Mesothelial cell of epicardium (in vitro differentiated cells): ENCODE measurements at regions not wholly inside any gene's neighbourhood (a gene's known extent, or its start where the extent isn't known, plus 50 kb on each side); places are given as distances from the start of the nearest gene placed in this dataset.
A peak's percentile ranks its signal among the peaks of the same experiment; 100 is the strongest.

Experiments
- DNase-seq, 2 experiments: peaks; one replicate each; pipeline ENCODE4 v3.0.0; 2021; ENCODE audit warnings: low spot score in 2 of 2; ENCODE audit not compliant: unreplicated experiment in 2 of 2
- H3K27ac Mint-ChIP-seq: 2 replicates; pipeline ENCODE4 v1.8.0; 2021; ENCODE audit warnings: mixed read lengths
- H3K27me3 Mint-ChIP-seq: 2 replicates; pipeline ENCODE4 v1.8.0; 2021; ENCODE audit warnings: low read depth, mixed read lengths
- H3K36me3 Mint-ChIP-seq: 2 replicates; pipeline ENCODE4 v1.8.0; 2021; ENCODE audit warnings: mixed read lengths
- H3K4me1 Mint-ChIP-seq: 2 replicates; pipeline ENCODE4 v1.8.0; 2021; ENCODE audit warnings: mixed read lengths
- H3K4me3 Mint-ChIP-seq: 2 replicates; pipeline ENCODE4 v1.8.0; 2021; ENCODE audit warnings: mild to moderate bottlenecking, moderate library complexity, mixed read lengths
- H3K9me3 Mint-ChIP-seq: 2 replicates; pipeline ENCODE4 v1.8.0; 2021; ENCODE audit warnings: mixed read lengths
- TF ChIP-seq, protein P1 (sequence below): fragments of 200-600 bp; sonication (generic); IDR thresholded peaks from one replicate; pipeline ENCODE4 v1.5.0; 2021; ENCODE audit warnings: antibody characterized with exemption; ENCODE audit not compliant: unreplicated experiment

DNA sequence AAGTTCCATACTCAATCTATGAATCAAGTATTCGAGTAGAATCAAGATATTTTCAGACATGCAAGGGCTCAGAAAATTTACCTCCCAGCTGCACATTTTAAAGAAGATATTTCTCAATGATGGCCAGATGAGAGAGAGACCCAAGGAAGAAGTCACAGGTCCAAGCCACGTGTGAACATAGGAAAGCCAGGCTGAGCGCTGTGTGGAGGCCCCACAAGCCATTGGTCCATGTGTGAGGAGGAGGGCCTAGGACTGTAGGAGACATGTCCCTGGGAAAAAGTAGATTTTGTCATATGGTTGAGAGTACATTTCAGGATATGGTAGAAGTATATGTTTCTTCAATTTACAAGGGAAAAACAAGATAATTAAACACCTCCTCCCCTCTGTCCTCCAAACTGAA, 115.8 kb upstream of the RPS23 start:
- no peak overlapping the region for H3K4me3 Mint-ChIP-seq
- TF ChIP-seq, protein P1, sequence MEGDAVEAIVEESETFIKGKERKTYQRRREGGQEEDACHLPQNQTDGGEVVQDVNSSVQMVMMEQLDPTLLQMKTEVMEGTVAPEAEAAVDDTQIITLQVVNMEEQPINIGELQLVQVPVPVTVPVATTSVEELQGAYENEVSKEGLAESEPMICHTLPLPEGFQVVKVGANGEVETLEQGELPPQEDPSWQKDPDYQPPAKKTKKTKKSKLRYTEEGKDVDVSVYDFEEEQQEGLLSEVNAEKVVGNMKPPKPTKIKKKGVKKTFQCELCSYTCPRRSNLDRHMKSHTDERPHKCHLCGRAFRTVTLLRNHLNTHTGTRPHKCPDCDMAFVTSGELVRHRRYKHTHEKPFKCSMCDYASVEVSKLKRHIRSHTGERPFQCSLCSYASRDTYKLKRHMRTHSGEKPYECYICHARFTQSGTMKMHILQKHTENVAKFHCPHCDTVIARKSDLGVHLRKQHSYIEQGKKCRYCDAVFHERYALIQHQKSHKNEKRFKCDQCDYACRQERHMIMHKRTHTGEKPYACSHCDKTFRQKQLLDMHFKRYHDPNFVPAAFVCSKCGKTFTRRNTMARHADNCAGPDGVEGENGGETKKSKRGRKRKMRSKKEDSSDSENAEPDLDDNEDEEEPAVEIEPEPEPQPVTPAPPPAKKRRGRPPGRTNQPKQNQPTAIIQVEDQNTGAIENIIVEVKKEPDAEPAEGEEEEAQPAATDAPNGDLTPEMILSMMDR: no peak
- H3K9me3 Mint-ChIP-seq: no peaks in the 10 kb centered on the region
- H3K4me1 Mint-ChIP-seq: peaks cover 49% of the 10 kb centered on the region
- DNase-seq: no peak
- no peaks in the 10 kb centered on the region for H3K27me3 Mint-ChIP-seq
- peak overlapping the region; percentile 26 for H3K27ac Mint-ChIP-seq
- H3K36me3 Mint-ChIP-seq: no peaks in the 10 kb centered on the region

DNA sequence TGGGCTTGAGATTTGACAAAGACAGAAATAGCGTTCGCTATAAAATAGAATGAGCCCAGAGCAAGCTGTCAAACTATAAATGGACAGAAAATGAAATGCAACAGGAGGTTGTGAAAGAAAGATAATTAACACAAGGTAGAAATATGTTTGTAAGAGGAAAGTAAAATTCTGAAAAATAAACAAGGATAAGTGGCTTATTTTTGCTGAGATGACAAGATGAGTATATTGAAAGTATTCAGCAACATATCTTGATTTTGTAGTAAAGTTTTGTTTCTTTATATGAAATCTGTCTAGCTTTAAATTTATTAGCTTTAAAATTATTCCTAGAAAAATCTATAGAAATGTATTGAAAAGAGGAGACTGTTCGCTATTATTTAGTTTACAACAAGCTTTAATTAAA, 111.9 kb upstream of the RPS23 start:
- no peak overlapping the region for H3K27ac Mint-ChIP-seq
- no peaks in the 10 kb centered on the region for H3K9me3 Mint-ChIP-seq
- H3K4me1 Mint-ChIP-seq: peaks cover 53% of the 10 kb centered on the region
- no peak overlapping the region for H3K4me3 Mint-ChIP-seq
- no peaks in the 10 kb centered on the region for H3K36me3 Mint-ChIP-seq
- no peak for DNase-seq
- TF ChIP-seq, protein P1: no peak
- H3K27me3 Mint-ChIP-seq: no peaks in the 10 kb centered on the region

DNA sequence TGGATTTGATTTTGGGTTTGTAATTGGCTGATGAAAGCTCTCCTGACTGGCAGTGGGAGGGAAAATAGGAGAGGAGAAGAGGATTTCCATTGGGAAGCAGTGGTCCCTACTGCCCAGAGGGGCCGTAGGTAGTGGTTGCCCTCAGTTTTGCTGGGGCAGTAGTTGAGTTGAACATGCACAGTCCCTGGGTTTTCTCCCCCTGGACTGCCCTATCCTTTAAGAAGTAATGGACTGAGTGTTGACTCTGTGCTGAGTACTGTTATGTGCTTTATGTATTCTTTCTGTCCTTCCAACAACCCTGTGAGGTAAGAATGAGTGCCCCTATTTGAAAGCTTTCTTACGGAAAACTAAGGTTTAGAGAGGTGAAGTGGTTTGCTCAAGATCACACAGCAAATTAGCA, 111.2 kb upstream of the RPS23 start:
- TF ChIP-seq, protein P1: no peak
- Mint-ChIP-seq H3K4me1 (peaks cover 59% of the 10 kb centered on the region), H3K4me3 (no peak overlapping the region), H3K27ac (peak overlapping the region; percentile 91), H3K9me3 (no peaks in the 10 kb centered on the region), H3K36me3 (no peaks in the 10 kb centered on the region), H3K27me3 (no peaks in the 10 kb centered on the region)
- DNase-seq: no peak

- H3K36me3 Mint-ChIP-seq: no peaks in the 10 kb centered on the region
- TF ChIP-seq, protein P1: no peak
- H3K27ac Mint-ChIP-seq: peak overlapping the region; percentile 91
- no peaks in the 10 kb centered on the region for H3K27me3 Mint-ChIP-seq
- peaks cover 64% of the 10 kb centered on the region for H3K4me1 Mint-ChIP-seq
- no peaks in the 10 kb centered on the region for H3K9me3 Mint-ChIP-seq
- peak overlapping the region; percentile 1 for H3K4me3 Mint-ChIP-seq
- no peak for DNase-seq
Measured at GRCh38 chr5:82388181-82388580, 110.0 kb upstream of the RPS23 start.

DNA sequence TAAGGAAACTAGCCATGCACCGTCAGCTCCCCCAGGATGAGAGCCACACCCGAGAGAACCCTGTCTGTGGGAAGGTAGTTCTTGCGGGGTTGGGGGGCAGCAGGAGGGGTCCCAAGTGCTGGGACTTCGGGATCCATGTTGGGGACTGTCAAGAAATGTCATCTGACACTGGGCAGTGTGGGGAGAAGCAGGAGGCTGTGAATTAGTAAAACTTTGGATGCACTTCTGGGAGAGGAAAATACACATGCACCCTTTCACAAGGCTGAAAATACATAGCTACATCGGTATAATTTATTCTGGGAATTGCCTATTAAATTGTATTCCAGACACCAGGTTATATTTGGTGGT, 109.6 kb upstream of the RPS23 start:
- Mint-ChIP-seq H3K36me3 (no peaks in the 10 kb centered on the region), H3K9me3 (no peaks in the 10 kb centered on the region), H3K4me1 (peaks cover 65% of the 10 kb centered on the region), H3K4me3 (no peak overlapping the region), H3K27ac (peak overlapping the region; percentile 91), H3K27me3 (no peaks in the 10 kb centered on the region)
- no peak for DNase-seq
- TF ChIP-seq, protein P1: no peak
